ENCODE measurements at regions not wholly inside any gene's neighbourhood (a gene's known extent, or its start where the extent isn't known, plus 50 kb on each side); places are given as distances from the start of the nearest gene placed in this dataset.

- H3K27ac ChIP-seq: no peak overlapping the region
- DNase-seq (ENCODE audit: low read depth, low spot score): no peak
Observed at GRCh38 chr3:69579306-69580041, 159.8 kb upstream of the MITF start.

- no peak overlapping the region for H3K27ac ChIP-seq
- no peak for DNase-seq (ENCODE audit: low read depth, low spot score)
Observed at GRCh38 chr3:69569520-69569919, 169.7 kb upstream of the MITF start.

- DNase-seq (ENCODE audit: low read depth, low spot score): no peak
- H3K27ac ChIP-seq: no peak overlapping the region
Observed at GRCh38 chr3:69568951-69569350, 170.3 kb upstream of the MITF start.

GRCh38 chr3:69568458-69568857 is 170.8 kb upstream of the MITF start:
- DNase-seq (ENCODE audit: low read depth, low spot score): no peak
- no peak overlapping the region for H3K27ac ChIP-seq

GRCh38 chr3:69567710-69568052 is 171.6 kb upstream of the MITF start:
- DNase-seq (ENCODE audit: low read depth, low spot score): no peak
- H3K27ac ChIP-seq: no peak overlapping the region

- no peak overlapping the region for H3K27ac ChIP-seq
- no peak for DNase-seq (ENCODE audit: low read depth, low spot score)
Observed at GRCh38 chr3:69567023-69567709, 172.1 kb upstream of the MITF start.

GRCh38 chr3:69566275-69566674 is 173.0 kb upstream of the MITF start:
- H3K27ac ChIP-seq: no peak overlapping the region
- DNase-seq (ENCODE audit: low read depth, low spot score): no peak

- no peak for DNase-seq (ENCODE audit: low read depth, low spot score)
- no peak overlapping the region for H3K27ac ChIP-seq
Observed at GRCh38 chr3:69565316-69565715, 173.9 kb upstream of the MITF start.

GRCh38 chr3:69563981-69564380 is 175.3 kb upstream of the MITF start:
- DNase-seq (ENCODE audit: low read depth, low spot score): no peak
- no peak overlapping the region for H3K27ac ChIP-seq

- no peak overlapping the region for H3K27ac ChIP-seq
- DNase-seq (ENCODE audit: low read depth, low spot score): no peak
Observed at GRCh38 chr3:69563151-69563550, 176.1 kb upstream of the MITF start.

GRCh38 chr3:69562020-69562419 is 176.1 kb upstream of the FRMD4B start:
- DNase-seq (ENCODE audit: low read depth, low spot score): no peak
- H3K27ac ChIP-seq: no peak overlapping the region

- no peak overlapping the region for H3K27ac ChIP-seq
- no peak for DNase-seq (ENCODE audit: low read depth, low spot score)
Observed at GRCh38 chr3:69560818-69561217, 174.9 kb upstream of the FRMD4B start.

GRCh38 chr3:69560116-69560515 is 174.2 kb upstream of the FRMD4B start:
- no peak overlapping the region for H3K27ac ChIP-seq
- DNase-seq (ENCODE audit: low read depth, low spot score): no peak

- H3K27ac ChIP-seq: no peak overlapping the region
- DNase-seq (ENCODE audit: low read depth, low spot score): no peak
Observed at GRCh38 chr3:69558912-69559311, 173.0 kb upstream of the FRMD4B start.

GRCh38 chr3:69554576-69554975 is 168.7 kb upstream of the FRMD4B start:
- DNase-seq (ENCODE audit: low read depth, low spot score): no peak
- no peak overlapping the region for H3K27ac ChIP-seq

- H3K27ac ChIP-seq: no peak overlapping the region
- no peak for DNase-seq (ENCODE audit: low read depth, low spot score)
Observed at GRCh38 chr3:69553888-69554287, 168.0 kb upstream of the FRMD4B start.

- no peak for DNase-seq (ENCODE audit: low read depth, low spot score)
- H3K27ac ChIP-seq: no peak overlapping the region
Observed at GRCh38 chr3:69547461-69547880, 161.6 kb upstream of the FRMD4B start.

GRCh38 chr3:69542805-69543429 is 157.0 kb upstream of the FRMD4B start:
- peak overlapping the region; percentile 97 for H3K27ac ChIP-seq
- no peak for DNase-seq (ENCODE audit: low read depth, low spot score)

GRCh38 chr3:69542089-69542804 is 156.4 kb upstream of the FRMD4B start:
- peak overlapping the region; percentile 97 for H3K27ac ChIP-seq
- no peak for DNase-seq (ENCODE audit: low read depth, low spot score)

GRCh38 chr3:69541711-69542088 is 155.8 kb upstream of the FRMD4B start:
- peak overlapping the region; percentile 97 for H3K27ac ChIP-seq
- no peak for DNase-seq (ENCODE audit: low read depth, low spot score)

Measured in epithelial cell of prostate (primary cell).